Stomach (tissue), 8 donors: ENCODE measurements at regions not wholly inside any gene's neighbourhood (a gene's known extent, or its start where the extent isn't known, plus 50 kb on each side); places are given as distances from the start of the nearest gene placed in this dataset.

Experiments
- DNase-seq, 2 donors: peaks; one replicate each; pipeline versions ENCODE4 v3.0.0 to v3.0.0-alpha.2; 2013 to 2019
- H3K27ac ChIP-seq, 5 donors: fragments of 200-600 bp in 4 of 5; sonication (generic) in 4 of 5; one replicate each; pipeline ENCODE4 v1.5.1; 2013 to 2019; ENCODE audit warnings: mild to moderate bottlenecking in 1 of 5, moderate library complexity in 1 of 5
- H3K27me3 ChIP-seq, 3 donors: fragments of 200-600 bp; sonication (generic); one replicate each; pipeline ENCODE4 v1.5.1; 2017 to 2019; ENCODE audit warnings: mixed run types in 1 of 3
- H3K36me3 ChIP-seq, 4 donors: fragments of 200-600 bp; sonication (generic); 1 replicate in 3 of 4; 2 replicates in 1 of 4; pipeline ENCODE4 v1.5.1; 2016 to 2019
- H3K4me1 ChIP-seq, 4 donors: fragments of 200-600 bp; sonication (generic); one replicate each; pipeline ENCODE4 v1.5.1; 2016 to 2019
- H3K4me3 ChIP-seq, 4 donors: fragments of 200-600 bp; sonication (generic) in 3 of 4; one replicate each; pipeline ENCODE4 v1.5.1; 2016 to 2019; ENCODE audit warnings: mild to moderate bottlenecking in 1 of 4
- H3K9me3 ChIP-seq, 4 donors: fragments of 200-600 bp; sonication (generic); one replicate each; pipeline ENCODE4 v1.5.1; 2016 to 2019
- CTCF ChIP-seq, 7 experiments: fragments of 450-650 bp in 4 of 7; fragments of 200-600 bp in 3 of 7; sonication (generic) in 3 of 7; IDR thresholded peaks; one replicate each; pipeline ENCODE4 v1.5.1; 2016 to 2019; ENCODE audit warnings: antibody characterized with exemption in 7 of 7, control low read depth in 2 of 7, mild to moderate bottlenecking in 1 of 7
- EP300 ChIP-seq: sonication (generic); formaldehyde crosslinking; IDR thresholded peaks from one replicate; pipeline ENCODE4 v1.6.1; 2017; ENCODE audit warnings: antibody characterized with exemption
- POLR2A ChIP-seq, 4 donors: fragments of 450-650 bp; IDR thresholded peaks; one replicate each; pipeline ENCODE4 v1.6.1; 2016; ENCODE audit warnings: antibody characterized with exemption in 4 of 4, control low read depth in 2 of 4, mild to moderate bottlenecking in 1 of 4, moderate library complexity in 1 of 4
- POLR2AphosphoS5 ChIP-seq, 3 donors: sonication (generic); formaldehyde crosslinking; IDR thresholded peaks; one replicate each; pipeline ENCODE4 v1.6.1; 2016; ENCODE audit warnings: antibody characterized with exemption in 3 of 3
- WGBS, 5 donors: extraction: QIAGEN DNeasy Blood & Tissue Kit in 3 of 5; methylation state at CpG; one replicate each; pipeline versions ENCODE4 v1.1.5 to v1.1.7; 2013 to 2018; 5-methylcytosine and 5-hydroxymethylcytosine counted together
- intact Hi-C: fragments of 100-400 bp; cut with DNase I; formaldehyde crosslinking; loops from one replicate; pipeline ENCODE4 v1.15.1; 2023; ENCODE audit warnings: low total_unique reads
- donor health status: healthy with polysubstance abuse.
- donor health status: Bipolar disorder and iron deficiency.
- donor health status: healthy.

GRCh38 chr16:24677388-24677787 is 52.1 kb upstream of the TNRC6A start:
- no peaks in the 10 kb centered on the region for H3K9me3 ChIP-seq
- H3K36me3 ChIP-seq = no peaks in the 10 kb centered on the region
- H3K4me1 ChIP-seq = no peaks in the 10 kb centered on the region
- 88 to 95% (median 92%) methylated on average over 7 of the region's 7 CpGs for WGBS, 5 donors
- H3K27ac ChIP-seq = no peak overlapping the region
- no peak overlapping the region for H3K4me3 ChIP-seq
- H3K27me3 ChIP-seq = no peaks in the 10 kb centered on the region
- DNase-seq = no peak
- TF ChIP-seq POLR2A (IDR thresholded peaks at IDR 0.05) = no peak
- TF ChIP-seq POLR2AphosphoS5 (IDR thresholded peaks at IDR 0.05) = no peak
- no peak for TF ChIP-seq CTCF (IDR thresholded peaks at IDR 0.05)
- TF ChIP-seq EP300 = no peak
- intact Hi-C loops = no loop called here
